K562 (cell line): ENCODE measurements at regions not wholly inside any gene's neighbourhood (a gene's known extent, or its start where the extent isn't known, plus 50 kb on each side); places are given as distances from the start of the nearest gene placed in this dataset.

Source experiments
- ATAC-seq: fragments of 200-7000 bp; cut with Tn5 transposase; 3 replicates; pipeline ENCODE4 v1.9.1; 2020; ENCODE audit warnings: moderate library complexity
- BruUV-seq: library from RNA; stranded (reverse); fragments of 400-500 nt; replicated peaks from 2 replicates; lab custom pipeline; 2021; lab: Mats Ljungman, UMichigan
- CTCF ChIA-PET: fragments of 300-600 bp; formaldehyde crosslinking; extraction: SDS; loops from one replicate; lab custom pipeline; 2021; ENCODE audit warnings: low intra/inter-chr PET ratio; lab: Yijun Ruan, JAX
- POLR2A ChIA-PET: fragments of 300-600, 350-650 bp; sonication (Branson Sonifier 250); formaldehyde crosslinking; extraction: SDS; loops from one replicate; lab custom pipeline; 2021; ENCODE audit warnings: antibody characterized with exemption, inconsistent platforms; lab: Yijun Ruan, JAX
- DNase-seq, 4 experiments: peaks; one replicate each; pipeline versions ENCODE4 v3.0.0 to v3.0.0-alpha.2; 2011 to 2018; ENCODE audit warnings: low spot score in 3 of 4, mixed read lengths in 3 of 4; ENCODE audit errors: extremely low read depth in 1 of 4
- FAIRE-seq: peaks from 2 replicates; lab custom pipeline; 2011; peaks lifted over from hg19 to GRCh38; lab: Jason Lieb, UNC
- H2AFZ ChIP-seq: 2 replicates; pipeline ENCODE4 v1.6.0; 2011; ENCODE audit warnings: low read depth, low read length, control low read depth, inconsistent platforms
- H3K27ac ChIP-seq: fragments of 200-600 bp; 3 replicates; pipeline ENCODE4 v1.8.0; 2011; ENCODE audit warnings: low read depth, mild to moderate bottlenecking, control low read depth, inconsistent platforms, low read length, moderate library complexity, mixed read lengths; ENCODE audit errors: extremely low read depth
- H3K27me3 ChIP-seq, 2 experiments: fragments of 300-600 bp in 1 of 2; 2 replicates in 1 of 2; 3 replicates in 1 of 2; pipeline versions ENCODE4 v1.6.0 to v1.8.0; 2011; ENCODE audit warnings: inconsistent platforms in 2 of 2, low read length in 2 of 2, mild to moderate bottlenecking in 1 of 2, mixed read lengths in 1 of 2, moderate library complexity in 1 of 2; ENCODE audit not compliant: control insufficient read depth in 2 of 2, insufficient read depth in 2 of 2
- H3K36me3 ChIP-seq: fragments of 300-600 bp; 3 replicates; pipeline ENCODE4 v1.8.0; 2011; ENCODE audit warnings: mild to moderate bottlenecking, low read length, inconsistent platforms; ENCODE audit not compliant: control insufficient read depth, insufficient read depth
- H3K4me1 ChIP-seq, 2 experiments: fragments of 200-600 bp in 1 of 2; replicated peaks in 1 of 2; 2 replicates in 1 of 2; 3 replicates in 1 of 2; pipeline versions ENCODE4 v1.5.1 to v1.8.0; 2011; ENCODE audit warnings: inconsistent platforms in 2 of 2, low read length in 2 of 2, mild to moderate bottlenecking in 1 of 2, mixed read lengths in 1 of 2, moderate library complexity in 1 of 2; ENCODE audit not compliant: control insufficient read depth in 2 of 2, insufficient read depth in 2 of 2
- H3K4me2 ChIP-seq: 2 replicates; pipeline ENCODE4 v1.6.1; 2011; ENCODE audit warnings: low read length, control low read depth, inconsistent platforms, mixed read lengths; ENCODE audit not compliant: insufficient read depth
- H3K4me3 ChIP-seq: fragments of 200-600 bp; sonication (generic), shearing (Covaris generic); 2 replicates; pipeline ENCODE4 v1.5.1; 2016; ENCODE audit warnings: control low read depth, inconsistent platforms
- H3K79me2 ChIP-seq: fragments of 200-600 bp; 3 replicates; pipeline ENCODE4 v1.8.0; 2011; ENCODE audit warnings: low read length, inconsistent platforms; ENCODE audit not compliant: control insufficient read depth, insufficient read depth
- H3K9ac ChIP-seq, 2 experiments: 2 replicates each; pipeline versions ENCODE4 v1.6.0 to v1.6.1; 2011; ENCODE audit warnings: low read depth in 2 of 2, low read length in 2 of 2, control low read depth in 1 of 2, inconsistent platforms in 1 of 2, mild to moderate bottlenecking in 1 of 2, mixed read lengths in 1 of 2; ENCODE audit not compliant: insufficient read depth in 1 of 2
- H3K9me1 ChIP-seq: one replicate; pipeline ENCODE4 v1.6.0; 2011; ENCODE audit warnings: inconsistent platforms, mild to moderate bottlenecking, low read length, moderate library complexity; ENCODE audit not compliant: control insufficient read depth, insufficient read depth
- H3K9me3 ChIP-seq: replicated peaks from 2 replicates; pipeline ENCODE4 v1.5.1; 2011; ENCODE audit warnings: low read depth, low read length, inconsistent platforms; ENCODE audit not compliant: control insufficient read depth, insufficient read depth
- H4K20me1 ChIP-seq: replicated peaks from 2 replicates; pipeline ENCODE4 v1.6.1; 2011; ENCODE audit warnings: low read length, inconsistent platforms, mixed read lengths; ENCODE audit not compliant: control insufficient read depth, insufficient read depth
- CREBBP ChIP-seq: IDR thresholded peaks from one replicate; pipeline ENCODE4 v1.6.1; 2012; ENCODE audit warnings: low read depth, mild to moderate bottlenecking, control low read depth, inconsistent platforms, low read length
- E4F1 ChIP-seq: fragments of 250-450 bp; sonication (Bioruptor Pico); IDR thresholded peaks from 2 replicates; pipeline ENCODE4 v1.5.0; 2021; ENCODE audit warnings: mild to moderate bottlenecking, borderline replicate concordance
- ETV6 ChIP-seq, 3 experiments: fragments of 150-350 bp in 1 of 3; sonication (generic) in 1 of 3; formaldehyde crosslinking in 1 of 3; IDR thresholded peaks; 2 replicates each; pipeline versions ENCODE4 v1.6.1 to v1.8.0; 2014 to 2022; ENCODE audit warnings: borderline replicate concordance in 2 of 3, low read depth in 2 of 3, antibody characterized with exemption in 1 of 3, low read length in 1 of 3, mild to moderate bottlenecking in 1 of 3, missing genetic modification reagents in 1 of 3
- GTF2B ChIP-seq: IDR thresholded peaks from 2 replicates; pipeline ENCODE4 v1.6.1; 2011; ENCODE audit not compliant: insufficient read length; ENCODE audit errors: extremely low read depth
- MNT ChIP-seq, 2 experiments: fragments of 450-650 bp; conservative IDR thresholded peaks; 2 replicates each; pipeline ENCODE4 v1.6.1; 2017; ENCODE audit warnings: mild to moderate bottlenecking in 2 of 2, moderate library complexity in 2 of 2
- NUFIP1 ChIP-seq: fragments of 450-650 bp; IDR thresholded peaks from 2 replicates; pipeline ENCODE4 v1.6.1; 2018; ENCODE audit not compliant: partially characterized antibody
- ZNF3 ChIP-seq: fragments of 250-450 bp; sonication (Bioruptor Pico); IDR thresholded peaks from 2 replicates; pipeline ENCODE4 v1.5.0; 2021; ENCODE audit warnings: mild to moderate bottlenecking, moderate library complexity
- ZNF395 ChIP-seq: fragments of 200-800 bp; sonication (Bioruptor generic); IDR thresholded peaks from 2 replicates; pipeline ENCODE4 v1.6.1; 2017; ENCODE audit warnings: missing genetic modification characterization, missing compliant biosample characterization
- ZNF740 ChIP-seq, 3 experiments: fragments of 200-800 bp in 1 of 3; sonication (Bioruptor generic) in 1 of 3; sonication (generic) in 1 of 3; formaldehyde crosslinking in 1 of 3; IDR thresholded peaks; 2 replicates each; pipeline versions ENCODE4 v1.6.1 to v1.8.0; 2016 to 2022; ENCODE audit warnings: mild to moderate bottlenecking in 2 of 3, missing compliant biosample characterization in 2 of 3, missing genetic modification characterization in 2 of 3, missing genetic modification reagents in 1 of 3
- WGBS: fragments of 100-300 bp; shearing (Covaris generic); methylation state at CpG from one replicate; pipeline ENCODE4 v1.1.6; 2016; ENCODE audit warnings: low coverage, mixed read lengths; ENCODE audit not compliant: insufficient coverage; ENCODE audit errors: missing lambda C conversion rate; 5-methylcytosine and 5-hydroxymethylcytosine counted together
- in situ Hi-C: fragments of 300-500 bp; cut with MboI; formaldehyde crosslinking; loops from 4 replicates; pipeline ENCODE4 v1.15.0; 2018; ENCODE audit warnings: inconsistent platforms, mixed read lengths
- intact Hi-C: fragments of 100-400 bp; cut with micrococcal nuclease; formaldehyde crosslinking; loops from 2 replicates; pipeline ENCODE4 v1.14.2; 2022

- TF ChIP-seq ZNF740 (CRISPR knock-in tag; IDR thresholded peaks at IDR 0.05): no peak
- no peak for TF ChIP-seq ZNF740 (tag; IDR thresholded peaks at IDR 0.05)
- no peak for TF ChIP-seq GTF2B
- no peak for TF ChIP-seq ZNF3
- no peak for TF ChIP-seq ZNF395 (CRISPR knock-in tag)
- TF ChIP-seq CREBBP: no peak
Observed at GRCh38 chr13:81041761-81042160, 700.8 kb upstream of the SPRY2 start (continued).

- no peaks in the 10 kb centered on the region for H3K4me1 ChIP-seq
- no peak overlapping the region for H3K27ac ChIP-seq
- intact Hi-C loops: no loop called here
- no peaks in the 10 kb centered on the region for H3K79me2 ChIP-seq
- CTCF ChIA-PET: no interaction called here
- H2AFZ ChIP-seq: no peak overlapping the region
- H3K36me3 ChIP-seq: no peaks in the 10 kb centered on the region
- no peaks in the 10 kb centered on the region for H3K9me1 ChIP-seq
- H3K4me3 ChIP-seq: no peak overlapping the region
- in situ Hi-C loops: no loop called here
- no peak overlapping the region for H3K9ac ChIP-seq
- no peaks in the 10 kb centered on the region for H3K27me3 ChIP-seq
- no peak overlapping the region for H3K4me2 ChIP-seq
- FAIRE-seq (no peak), ATAC-seq (no peak), DNase-seq (no peak)
- BruUV-seq: no TSS peak
- no peaks in the 10 kb centered on the region for H4K20me1 ChIP-seq
- POLR2A ChIA-PET: no interaction called here
- TF ChIP-seq ETV6 (IDR thresholded peaks at IDR 0.05; ENCODE audit: borderline replicate concordance in 1 of 2, low read depth in 2 of 2, low read length in 1 of 2): no peak
- no peak for TF ChIP-seq ETV6 (CRISPR knock-in tag; IDR thresholded peaks at IDR 0.05; ENCODE audit: borderline replicate concordance)
- TF ChIP-seq NUFIP1: no peak
- no peak for TF ChIP-seq E4F1
- no peak for TF ChIP-seq MNT (conservative IDR thresholded peaks at IDR 0.05)
- TF ChIP-seq, all 486 proteins: peak for 0
- H3K9me3 ChIP-seq: no peaks in the 10 kb centered on the region
- WGBS: 0% methylated on average over 1 of the region's 1 CpG
Observed at GRCh38 chr13:81031996-81032395, 691.1 kb upstream of the SPRY2 start.
